ENCODE measurements at regions not wholly inside any gene's neighbourhood (a gene's known extent, or its start where the extent isn't known, plus 50 kb on each side); places are given as distances from the start of the nearest gene placed in this dataset.

GRCh38 chr1:218634212-218634611, 289.1 kb downstream of the TGFB2 start:
- TF ChIP-seq MXD3 (CRISPR knock-in tag; IDR thresholded peaks at IDR 0.05) = no peak
- TF ChIP-seq, protein P1, sequence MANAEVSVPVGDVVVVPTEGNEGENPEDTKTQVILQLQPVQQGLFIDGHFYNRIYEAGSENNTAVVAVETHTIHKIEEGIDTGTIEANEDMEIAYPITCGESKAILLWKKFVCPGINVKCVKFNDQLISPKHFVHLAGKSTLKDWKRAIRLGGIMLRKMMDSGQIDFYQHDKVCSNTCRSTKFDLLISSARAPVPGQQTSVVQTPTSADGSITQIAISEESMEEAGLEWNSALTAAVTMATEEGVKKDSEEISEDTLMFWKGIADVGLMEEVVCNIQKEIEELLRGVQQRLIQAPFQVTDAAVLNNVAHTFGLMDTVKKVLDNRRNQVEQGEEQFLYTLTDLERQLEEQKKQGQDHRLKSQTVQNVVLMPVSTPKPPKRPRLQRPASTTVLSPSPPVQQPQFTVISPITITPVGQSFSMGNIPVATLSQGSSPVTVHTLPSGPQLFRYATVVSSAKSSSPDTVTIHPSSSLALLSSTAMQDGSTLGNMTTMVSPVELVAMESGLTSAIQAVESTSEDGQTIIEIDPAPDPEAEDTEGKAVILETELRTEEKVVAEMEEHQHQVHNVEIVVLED (CRISPR knock-in tag; IDR thresholded peaks at IDR 0.05; ENCODE audit: borderline replicate concordance) = no peak

All from HepG2 (cell line).